IMR-90 (cell line): ENCODE measurements at regions not wholly inside any gene's neighbourhood (a gene's known extent, or its start where the extent isn't known, plus 50 kb on each side); places are given as distances from the start of the nearest gene placed in this dataset.

Source experiments
- CEBPB ChIP-seq: IDR thresholded peaks from 2 replicates; pipeline ENCODE4 v1.6.1; 2012; ENCODE audit warnings: low read depth, low read length, improper control_type of control experiment
- FOS ChIP-seq: fragments of 150-350 bp; IDR thresholded peaks from 2 replicates; pipeline ENCODE4 v1.6.1; 2016; ENCODE audit warnings: low read depth, low read length
- MAFK ChIP-seq: IDR thresholded peaks from 2 replicates; pipeline ENCODE4 v1.6.1; 2012; ENCODE audit warnings: low read depth, low read length, improper control_type of control experiment
- MAZ ChIP-seq: IDR thresholded peaks from 2 replicates; pipeline ENCODE4 v1.6.1; 2012; ENCODE audit warnings: low read depth, mild to moderate bottlenecking, low read length, improper control_type of control experiment, moderate library complexity, borderline replicate concordance
- POLR2A ChIP-seq: IDR thresholded peaks from 2 replicates; pipeline ENCODE4 v1.6.1; 2012; ENCODE audit warnings: mild to moderate bottlenecking, low read depth, low read length
- RAD21 ChIP-seq: IDR thresholded peaks from 2 replicates; pipeline ENCODE4 v1.6.1; 2012; ENCODE audit warnings: low read length, improper control_type of control experiment
- RCOR1 ChIP-seq: IDR thresholded peaks from 2 replicates; pipeline ENCODE4 v1.6.1; 2012; ENCODE audit warnings: mild to moderate bottlenecking, low read length, improper control_type of control experiment; ENCODE audit not compliant: insufficient replicate concordance
- RFX5 ChIP-seq: IDR thresholded peaks from 2 replicates; pipeline ENCODE4 v1.8.0; 2012; ENCODE audit warnings: low read depth, mild to moderate bottlenecking, low read length, moderate library complexity
- TF ChIP-seq, protein P1 (sequence below): conservative IDR thresholded peaks from 2 replicates; pipeline ENCODE4 v1.5.1; 2012; ENCODE audit warnings: mild to moderate bottlenecking, low read depth, low read length, improper control_type of control experiment
- TF ChIP-seq, protein P2 (sequence below): fragments of 150-350 bp; IDR thresholded peaks from 2 replicates; pipeline ENCODE4 v1.6.1; 2016; ENCODE audit warnings: low read depth, mild to moderate bottlenecking, low read length, moderate library complexity, borderline replicate concordance

DNA sequence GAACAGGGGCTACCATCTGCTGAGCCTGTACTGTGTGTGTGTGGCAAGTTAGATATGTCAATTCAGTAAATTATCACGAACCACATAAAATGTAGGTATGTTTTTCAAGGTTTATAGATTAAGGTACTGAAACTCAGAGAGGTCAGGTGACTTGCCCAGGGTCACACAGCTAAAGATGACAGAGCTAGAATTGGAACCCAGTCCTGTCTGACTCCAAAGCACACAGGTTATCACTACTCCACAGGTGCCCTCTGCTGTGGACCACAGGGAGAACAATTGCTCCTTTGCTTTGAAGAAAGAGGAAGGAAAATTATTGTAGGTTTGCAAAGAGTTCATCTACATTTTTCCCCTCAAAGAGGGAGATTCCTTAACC, 229.7 kb upstream of the AGAP1 start:
- TF ChIP-seq RCOR1 (no peak), RFX5 (no peak), CEBPB (no peak), POLR2A (no peak), MAZ (no peak), MAFK (no peak), FOS (no peak), RAD21 (no peak)
- TF ChIP-seq, protein P1, sequence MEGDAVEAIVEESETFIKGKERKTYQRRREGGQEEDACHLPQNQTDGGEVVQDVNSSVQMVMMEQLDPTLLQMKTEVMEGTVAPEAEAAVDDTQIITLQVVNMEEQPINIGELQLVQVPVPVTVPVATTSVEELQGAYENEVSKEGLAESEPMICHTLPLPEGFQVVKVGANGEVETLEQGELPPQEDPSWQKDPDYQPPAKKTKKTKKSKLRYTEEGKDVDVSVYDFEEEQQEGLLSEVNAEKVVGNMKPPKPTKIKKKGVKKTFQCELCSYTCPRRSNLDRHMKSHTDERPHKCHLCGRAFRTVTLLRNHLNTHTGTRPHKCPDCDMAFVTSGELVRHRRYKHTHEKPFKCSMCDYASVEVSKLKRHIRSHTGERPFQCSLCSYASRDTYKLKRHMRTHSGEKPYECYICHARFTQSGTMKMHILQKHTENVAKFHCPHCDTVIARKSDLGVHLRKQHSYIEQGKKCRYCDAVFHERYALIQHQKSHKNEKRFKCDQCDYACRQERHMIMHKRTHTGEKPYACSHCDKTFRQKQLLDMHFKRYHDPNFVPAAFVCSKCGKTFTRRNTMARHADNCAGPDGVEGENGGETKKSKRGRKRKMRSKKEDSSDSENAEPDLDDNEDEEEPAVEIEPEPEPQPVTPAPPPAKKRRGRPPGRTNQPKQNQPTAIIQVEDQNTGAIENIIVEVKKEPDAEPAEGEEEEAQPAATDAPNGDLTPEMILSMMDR, result no peak
- TF ChIP-seq, protein P2, sequence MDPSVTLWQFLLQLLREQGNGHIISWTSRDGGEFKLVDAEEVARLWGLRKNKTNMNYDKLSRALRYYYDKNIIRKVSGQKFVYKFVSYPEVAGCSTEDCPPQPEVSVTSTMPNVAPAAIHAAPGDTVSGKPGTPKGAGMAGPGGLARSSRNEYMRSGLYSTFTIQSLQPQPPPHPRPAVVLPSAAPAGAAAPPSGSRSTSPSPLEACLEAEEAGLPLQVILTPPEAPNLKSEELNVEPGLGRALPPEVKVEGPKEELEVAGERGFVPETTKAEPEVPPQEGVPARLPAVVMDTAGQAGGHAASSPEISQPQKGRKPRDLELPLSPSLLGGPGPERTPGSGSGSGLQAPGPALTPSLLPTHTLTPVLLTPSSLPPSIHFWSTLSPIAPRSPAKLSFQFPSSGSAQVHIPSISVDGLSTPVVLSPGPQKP, result no peak
